Epithelial cell of esophagus (primary cell): ENCODE measurements at regions not wholly inside any gene's neighbourhood (a gene's known extent, or its start where the extent isn't known, plus 50 kb on each side); places are given as distances from the start of the nearest gene placed in this dataset.
"Not testable (repeated sequence)": the region's sequence is repeated elsewhere in the genome, so short reads cannot be mapped to it uniquely, and the experiment has no call there.

ENCODE experiments used
- DNase-seq: peaks from one replicate; pipeline ENCODE4 v3.0.0; 2010; ENCODE audit warnings: low read depth
- H3K4me3 ChIP-seq: 2 replicates; pipeline ENCODE4 v1.5.1; 2011; ENCODE audit warnings: mild to moderate bottlenecking, low read length, control low read depth
- TF ChIP-seq, protein P1 (sequence below): IDR thresholded peaks from 2 replicates; pipeline ENCODE4 v1.5.1; 2011; ENCODE audit warnings: low read depth, mild to moderate bottlenecking, low read length, control low read depth, inconsistent platforms; ENCODE audit not compliant: insufficient read depth; ENCODE audit errors: missing control alignments

DNA sequence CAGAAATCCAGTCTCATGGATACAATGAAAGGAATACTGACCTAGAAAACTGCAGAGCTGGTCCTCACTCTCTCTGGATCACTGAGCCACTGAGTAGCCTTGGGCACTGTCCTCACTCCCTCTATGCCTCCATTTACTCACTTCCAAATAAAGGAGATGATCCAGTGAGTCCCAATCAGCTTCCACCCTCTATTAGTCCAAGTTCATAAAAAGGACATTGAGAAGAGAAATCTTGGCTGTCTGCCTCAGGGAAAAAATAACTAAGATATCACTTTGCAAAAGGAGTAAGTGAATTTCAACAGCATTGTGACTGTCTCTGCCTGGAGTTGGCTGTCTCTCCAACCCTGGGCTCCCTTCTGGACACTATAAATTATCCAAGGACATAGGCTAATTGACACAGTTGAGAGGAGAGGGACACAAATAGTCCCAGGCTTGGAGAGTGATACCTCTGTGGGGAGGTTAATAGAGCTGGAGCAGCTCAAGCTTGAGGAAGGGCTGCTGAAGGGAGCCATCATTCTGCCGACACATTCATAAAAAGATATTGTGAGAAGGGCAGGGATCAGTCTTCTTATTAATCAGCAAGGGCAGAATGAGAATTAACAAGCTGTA is 572.3 kb downstream of the RAB28 start:
- no peak overlapping the region for H3K4me3 ChIP-seq
- no peak for DNase-seq
- TF ChIP-seq, protein P1, sequence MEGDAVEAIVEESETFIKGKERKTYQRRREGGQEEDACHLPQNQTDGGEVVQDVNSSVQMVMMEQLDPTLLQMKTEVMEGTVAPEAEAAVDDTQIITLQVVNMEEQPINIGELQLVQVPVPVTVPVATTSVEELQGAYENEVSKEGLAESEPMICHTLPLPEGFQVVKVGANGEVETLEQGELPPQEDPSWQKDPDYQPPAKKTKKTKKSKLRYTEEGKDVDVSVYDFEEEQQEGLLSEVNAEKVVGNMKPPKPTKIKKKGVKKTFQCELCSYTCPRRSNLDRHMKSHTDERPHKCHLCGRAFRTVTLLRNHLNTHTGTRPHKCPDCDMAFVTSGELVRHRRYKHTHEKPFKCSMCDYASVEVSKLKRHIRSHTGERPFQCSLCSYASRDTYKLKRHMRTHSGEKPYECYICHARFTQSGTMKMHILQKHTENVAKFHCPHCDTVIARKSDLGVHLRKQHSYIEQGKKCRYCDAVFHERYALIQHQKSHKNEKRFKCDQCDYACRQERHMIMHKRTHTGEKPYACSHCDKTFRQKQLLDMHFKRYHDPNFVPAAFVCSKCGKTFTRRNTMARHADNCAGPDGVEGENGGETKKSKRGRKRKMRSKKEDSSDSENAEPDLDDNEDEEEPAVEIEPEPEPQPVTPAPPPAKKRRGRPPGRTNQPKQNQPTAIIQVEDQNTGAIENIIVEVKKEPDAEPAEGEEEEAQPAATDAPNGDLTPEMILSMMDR = no peak

DNA sequence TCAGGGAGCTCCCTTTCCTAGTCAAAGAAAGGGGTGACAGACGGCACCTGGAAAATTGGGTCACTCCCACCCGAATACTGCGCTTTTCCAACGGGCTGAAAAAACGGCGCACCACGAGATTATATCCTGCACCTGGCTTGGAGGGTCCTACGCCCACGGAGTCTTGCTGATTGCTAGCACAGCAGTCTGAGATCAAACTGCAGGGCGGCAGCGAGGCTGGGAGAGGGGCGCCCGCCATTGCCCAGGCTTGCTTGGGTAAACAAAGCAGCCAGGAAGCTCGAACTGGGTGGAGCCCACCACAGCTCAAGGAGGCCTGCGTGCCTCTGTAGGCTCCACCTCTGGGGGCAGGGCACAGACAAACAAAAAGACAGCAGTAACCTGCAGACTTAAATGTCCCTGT is 580.5 kb downstream of the RAB28 start:
- H3K4me3 ChIP-seq, DNase-seq: not testable (repeated sequence)

DNA sequence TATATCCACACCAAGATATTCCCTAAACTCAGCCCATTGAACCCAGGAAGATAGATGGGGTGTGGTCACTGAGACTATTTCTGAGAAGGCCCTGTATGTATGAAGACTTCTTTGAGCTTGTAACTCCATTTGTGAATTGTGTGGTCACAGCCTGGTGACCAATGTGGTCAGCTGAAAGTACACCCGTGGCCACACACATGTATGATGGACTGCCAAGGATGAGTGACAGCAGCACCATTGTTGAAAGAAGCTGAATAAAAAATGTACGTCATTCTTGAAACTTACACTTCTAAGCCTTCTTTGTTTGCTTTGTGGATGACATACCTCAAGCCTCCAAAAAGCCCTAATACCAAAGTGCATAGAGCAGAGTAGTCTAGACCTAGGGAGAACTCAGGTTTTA is 581.4 kb downstream of the RAB28 start:
- no peak for DNase-seq
- no peak overlapping the region for H3K4me3 ChIP-seq
- TF ChIP-seq, protein P1 = no peak

DNA sequence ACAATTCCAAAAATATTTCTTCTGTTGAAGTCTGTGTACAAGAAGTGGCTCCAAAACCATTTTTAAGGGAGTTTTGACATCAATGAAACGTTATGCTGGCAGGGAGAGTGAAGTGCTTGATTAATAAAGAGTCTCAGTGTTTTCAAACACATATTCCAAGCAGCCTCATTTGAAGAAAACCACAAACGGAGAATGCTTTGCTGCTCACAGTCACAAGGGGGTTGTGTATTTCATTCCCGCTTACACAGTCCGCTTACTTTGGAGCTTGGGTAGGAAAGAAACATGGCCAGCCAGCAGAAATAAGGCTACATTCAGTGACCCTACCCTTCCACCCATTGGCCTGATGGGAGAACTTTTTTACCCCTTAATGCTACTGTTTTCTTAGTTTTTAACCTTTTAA is 586.2 kb downstream of the RAB28 start:
- no peak for DNase-seq
- TF ChIP-seq, protein P1 = no peak

DNA sequence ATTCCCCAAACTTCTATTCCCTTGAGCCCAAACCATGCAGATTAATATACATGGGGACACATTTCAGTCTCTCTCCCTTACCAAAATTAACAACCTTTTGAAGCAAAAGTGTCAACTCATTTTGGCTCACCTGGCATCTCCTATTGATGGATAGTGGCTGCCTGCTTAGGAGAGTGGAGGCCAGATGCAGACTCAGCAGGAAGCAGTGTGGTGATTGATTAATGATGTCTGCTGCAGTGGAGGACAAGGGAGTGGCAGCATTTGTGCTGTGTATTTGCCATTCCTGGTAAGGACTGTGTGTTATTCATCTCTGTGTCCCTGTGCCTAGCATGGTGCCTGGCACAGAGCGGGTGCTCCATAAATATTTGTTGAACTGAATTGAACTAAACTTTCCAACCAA is 590.1 kb downstream of the RAB28 start:
- no peak overlapping the region for H3K4me3 ChIP-seq
- DNase-seq = no peak
- TF ChIP-seq, protein P1 = no peak

More for the DNA sequence above, 586.2 kb downstream of the RAB28 start:
- H3K4me3 ChIP-seq = no peak overlapping the region

DNA sequence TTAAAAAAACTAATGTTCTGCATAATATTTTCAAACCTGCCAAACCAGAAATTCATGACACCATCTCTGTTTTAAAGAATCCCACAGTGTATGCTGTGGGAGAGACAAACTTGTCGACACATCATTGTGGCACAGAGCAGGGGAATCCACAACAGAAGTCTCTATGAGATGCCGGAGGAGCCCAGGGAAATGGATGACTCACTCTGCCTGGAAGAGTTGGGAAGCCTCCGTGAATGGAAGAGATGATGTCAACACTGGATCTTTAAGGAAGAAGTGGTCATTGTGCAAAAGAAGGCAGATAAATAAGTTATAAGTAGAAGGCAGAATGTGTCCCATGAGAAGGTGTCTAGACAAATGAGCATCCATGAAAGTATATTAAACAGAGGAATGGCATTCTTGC is 595.1 kb downstream of the RAB28 start:
- H3K4me3 ChIP-seq = no peak overlapping the region
- DNase-seq = peak; percentile 37
- TF ChIP-seq, protein P1 = no peak

DNA sequence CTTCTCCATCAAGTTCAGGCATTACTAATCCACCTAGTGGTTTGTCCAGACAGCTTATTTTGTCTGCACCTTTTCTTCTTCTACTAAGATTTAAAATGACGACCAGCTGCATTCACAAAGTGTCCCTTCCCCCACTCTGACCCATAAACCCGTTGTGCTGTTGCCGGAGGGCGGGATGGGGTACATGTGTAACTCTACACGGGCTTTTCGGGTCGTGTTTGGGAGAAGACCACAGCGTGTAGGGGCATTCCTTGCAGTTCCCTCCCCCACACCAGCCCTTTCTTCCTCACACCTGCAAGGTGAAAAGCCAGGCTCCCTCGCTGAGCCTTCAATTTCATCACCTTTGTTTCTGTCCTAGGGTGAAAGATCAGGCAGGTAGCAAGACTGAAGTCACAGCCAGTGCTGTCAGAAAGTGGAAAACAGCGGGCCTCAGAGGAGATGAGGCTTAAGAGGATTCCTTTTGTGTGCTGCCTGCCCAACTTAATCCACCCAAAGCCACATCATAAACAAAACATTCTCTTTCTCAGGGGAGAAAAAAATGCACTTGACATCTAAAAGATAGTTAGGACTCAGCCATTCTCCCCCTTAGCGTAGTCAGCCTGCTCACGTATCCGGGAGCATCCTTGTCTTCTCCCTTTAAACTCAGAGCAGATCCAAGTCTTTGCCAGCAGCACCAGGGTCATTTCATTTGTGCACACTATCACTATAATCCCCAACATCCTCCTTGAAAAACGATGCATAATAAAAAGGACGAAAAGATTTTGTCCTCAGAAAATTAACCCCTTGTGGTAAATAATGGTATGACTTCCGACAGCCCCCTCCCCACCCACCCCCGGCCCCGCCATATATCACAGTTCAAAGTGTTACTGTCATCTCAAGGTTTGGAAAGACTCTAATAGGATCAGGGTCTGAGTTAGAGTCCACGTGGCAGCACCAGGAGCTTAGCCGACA is 599.0 kb downstream of the RAB28 start:
- TF ChIP-seq, protein P1 = no peak
- DNase-seq = no peak
- no peak overlapping the region for H3K4me3 ChIP-seq
